ENCODE measurements at regions not wholly inside any gene's neighbourhood (a gene's known extent, or its start where the extent isn't known, plus 50 kb on each side); places are given as distances from the start of the nearest gene placed in this dataset.

DNA sequence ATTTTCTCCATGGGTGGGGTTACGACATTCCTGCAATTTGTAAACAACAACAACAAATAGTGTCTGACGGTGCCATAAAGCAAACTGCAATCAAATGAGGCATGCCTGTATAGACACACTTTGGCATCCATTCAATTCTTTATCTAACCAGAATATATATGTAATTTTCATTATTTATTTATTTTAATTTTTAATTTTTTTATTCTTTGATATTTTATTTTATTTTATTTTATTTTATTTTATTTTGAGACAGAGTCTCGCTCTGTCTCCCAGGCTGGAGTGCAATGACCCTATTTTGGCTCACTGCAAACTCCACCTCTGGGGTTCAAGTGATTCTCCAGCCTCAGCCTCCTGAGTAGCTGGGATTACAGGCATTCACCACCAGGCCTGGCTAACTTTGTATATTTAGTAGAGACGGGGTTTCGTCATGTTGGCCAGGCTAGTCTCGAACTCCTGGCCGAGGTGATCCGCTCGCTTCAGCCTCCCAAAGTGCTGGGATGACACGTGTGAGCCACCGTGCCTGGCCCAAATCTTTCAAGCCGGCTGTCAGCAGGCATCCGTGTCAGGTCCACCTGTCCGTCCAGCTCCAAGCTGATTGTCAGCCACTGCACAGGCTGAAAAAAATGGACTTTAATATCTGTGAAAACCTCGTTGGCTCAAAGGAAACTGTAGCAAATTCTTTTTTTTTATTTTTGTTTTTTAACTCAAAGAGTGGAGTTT lies 200.8 kb downstream of the ASMT start:
- TF ChIP-seq, protein P1, sequence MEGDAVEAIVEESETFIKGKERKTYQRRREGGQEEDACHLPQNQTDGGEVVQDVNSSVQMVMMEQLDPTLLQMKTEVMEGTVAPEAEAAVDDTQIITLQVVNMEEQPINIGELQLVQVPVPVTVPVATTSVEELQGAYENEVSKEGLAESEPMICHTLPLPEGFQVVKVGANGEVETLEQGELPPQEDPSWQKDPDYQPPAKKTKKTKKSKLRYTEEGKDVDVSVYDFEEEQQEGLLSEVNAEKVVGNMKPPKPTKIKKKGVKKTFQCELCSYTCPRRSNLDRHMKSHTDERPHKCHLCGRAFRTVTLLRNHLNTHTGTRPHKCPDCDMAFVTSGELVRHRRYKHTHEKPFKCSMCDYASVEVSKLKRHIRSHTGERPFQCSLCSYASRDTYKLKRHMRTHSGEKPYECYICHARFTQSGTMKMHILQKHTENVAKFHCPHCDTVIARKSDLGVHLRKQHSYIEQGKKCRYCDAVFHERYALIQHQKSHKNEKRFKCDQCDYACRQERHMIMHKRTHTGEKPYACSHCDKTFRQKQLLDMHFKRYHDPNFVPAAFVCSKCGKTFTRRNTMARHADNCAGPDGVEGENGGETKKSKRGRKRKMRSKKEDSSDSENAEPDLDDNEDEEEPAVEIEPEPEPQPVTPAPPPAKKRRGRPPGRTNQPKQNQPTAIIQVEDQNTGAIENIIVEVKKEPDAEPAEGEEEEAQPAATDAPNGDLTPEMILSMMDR (IDR thresholded peaks at IDR 0.05), result no peak
- TF ChIP-seq POLR2A (IDR thresholded peaks at IDR 0.05), result no peak

Data from esophagus squamous epithelium (tissue), 4 donors.